ENCODE measurements at regions not wholly inside any gene's neighbourhood (a gene's known extent, or its start where the extent isn't known, plus 50 kb on each side); places are given as distances from the start of the nearest gene placed in this dataset.

- TF ChIP-seq SRF (IDR thresholded peaks at IDR 0.05; ENCODE audit: low read depth) (no peak), CTCF (IDR thresholded peaks at IDR 0.05 in 2 of 3, conservative IDR thresholded peaks at IDR 0.05 in 1 of 3; ENCODE audit: borderline replicate concordance in 1 of 3, insufficient read depth in 1 of 3, low read depth in 2 of 3, low read length in 2 of 3) (no peak), POLR2A (IDR thresholded peaks at IDR 0.05; ENCODE audit: borderline replicate concordance, extremely low read depth, insufficient read depth, insufficient read length) (no peak), SIN3A (IDR thresholded peaks at IDR 0.05; ENCODE audit: low read depth) (no peak), EZH2 (IDR thresholded peaks at IDR 0.05) (no peak), TCF7L2 (IDR thresholded peaks at IDR 0.05; ENCODE audit: borderline replicate concordance, extremely low read depth, insufficient read depth, insufficient read length) (no peak), JUND (IDR thresholded peaks at IDR 0.05) (no peak), POLR2AphosphoS5 (IDR thresholded peaks at IDR 0.05; ENCODE audit: low read depth, low read length) (no peak)
These were observed 1739.1 kb downstream of the TP53TG3F start for GRCh38 chr16:35198223-35199199.

All from HCT116 (cell line).